Gastroesophageal sphincter (tissue), 4 donors: ENCODE measurements at regions not wholly inside any gene's neighbourhood (a gene's known extent, or its start where the extent isn't known, plus 50 kb on each side); places are given as distances from the start of the nearest gene placed in this dataset.

Source experiments
- ATAC-seq: fragments of 150-250 bp; one replicate; pipeline ENCODE4 v1.9.1; 2016; ENCODE audit warnings: mild to moderate bottlenecking, moderate library complexity
- H3K27ac ChIP-seq, 4 donors: fragments of 200-600 bp; sonication (generic) in 3 of 4; 1 replicate in 3 of 4; 2 replicates in 1 of 4; pipeline ENCODE4 v1.5.1; 2016 to 2019
- H3K27me3 ChIP-seq: fragments of 200-600 bp; sonication (generic); one replicate; pipeline ENCODE4 v1.5.1; 2019
- H3K36me3 ChIP-seq, 2 donors: fragments of 200-600 bp; sonication (generic); one replicate each; pipeline ENCODE4 v1.5.1; 2019; ENCODE audit warnings: control low read depth in 1 of 2
- H3K4me1 ChIP-seq, 3 donors: fragments of 200-600 bp; sonication (generic); 1 replicate in 2 of 3; 2 replicates in 1 of 3; pipeline ENCODE4 v1.5.1; 2016 to 2019; ENCODE audit warnings: control low read depth in 2 of 3
- H3K4me3 ChIP-seq, 2 donors: fragments of 200-600 bp; sonication (generic); one replicate each; pipeline ENCODE4 v1.5.1; 2019; ENCODE audit warnings: mild to moderate bottlenecking in 1 of 2, moderate library complexity in 1 of 2
- H3K9me3 ChIP-seq, 3 donors: fragments of 200-600 bp; sonication (generic); one replicate each; pipeline ENCODE4 v1.5.1; 2017 to 2019; ENCODE audit warnings: control low read depth in 2 of 3
- CTCF ChIP-seq, 4 experiments: fragments of 200-600 bp in 2 of 4; fragments of 450-650 bp in 2 of 4; sonication (generic) in 1 of 4; IDR thresholded peaks; one replicate each; pipeline ENCODE4 v1.5.1; 2017 to 2019; ENCODE audit warnings: antibody characterized with exemption in 4 of 4, mild to moderate bottlenecking in 2 of 4, moderate library complexity in 2 of 4
- EP300 ChIP-seq: sonication (generic); formaldehyde crosslinking; IDR thresholded peaks from one replicate; pipeline ENCODE4 v1.6.1; 2017; ENCODE audit warnings: antibody characterized with exemption, mild to moderate bottlenecking
- POLR2A ChIP-seq, 2 donors: fragments of 450-650 bp; IDR thresholded peaks; one replicate each; pipeline ENCODE4 v1.6.1; 2017; ENCODE audit warnings: antibody characterized with exemption in 2 of 2, mild to moderate bottlenecking in 2 of 2, moderate library complexity in 1 of 2
- POLR2AphosphoS5 ChIP-seq: sonication (generic); formaldehyde crosslinking; IDR thresholded peaks from one replicate; pipeline ENCODE4 v1.6.1; 2017; ENCODE audit warnings: antibody characterized with exemption
- WGBS, 2 donors: methylation state at CpG; one replicate each; pipeline ENCODE4 v1.1.5; 2018; ENCODE audit warnings: low coverage in 1 of 2; 5-methylcytosine and 5-hydroxymethylcytosine counted together

- Histone ChIP-seq H3K27me3 (peaks cover 5% of the 10 kb centered on the region), H3K4me1 (no peaks in the 10 kb centered on the region), H3K4me3 (no peak overlapping the region), H3K9me3 (no peaks in the 10 kb centered on the region), H3K36me3 (no peaks in the 10 kb centered on the region), H3K27ac (no peak overlapping the region)
- ATAC-seq: no peak
- no peak for TF ChIP-seq POLR2A (IDR thresholded peaks at IDR 0.05)
- no peak for TF ChIP-seq EP300
- TF ChIP-seq CTCF (IDR thresholded peaks at IDR 0.05): no peak
- TF ChIP-seq POLR2AphosphoS5: no peak
- WGBS, 2 donors: 90 to 94% methylated on average over 2 to 3 of the region's 5 CpGs
These were observed 82.3 kb downstream of the CD24 start for GRCh38 chr6:106892186-106892585.

- 81 to 92% methylated on average over 2 of the region's 2 CpGs for WGBS, 2 donors
- no peak overlapping the region for H3K4me3 ChIP-seq
- peaks cover 5% of the 10 kb centered on the region for H3K27me3 ChIP-seq
- no peaks in the 10 kb centered on the region for H3K36me3 ChIP-seq
- no peak overlapping the region for H3K27ac ChIP-seq
- no peaks in the 10 kb centered on the region for H3K4me1 ChIP-seq
- no peak for ATAC-seq
- no peaks in the 10 kb centered on the region for H3K9me3 ChIP-seq
- TF ChIP-seq CTCF (IDR thresholded peaks at IDR 0.05) (no peak), EP300 (no peak), POLR2AphosphoS5 (no peak), POLR2A (IDR thresholded peaks at IDR 0.05) (no peak)
These were observed 84.1 kb downstream of the CD24 start for GRCh38 chr6:106890447-106890846.

- no peak for ATAC-seq
- no peaks in the 10 kb centered on the region for H3K9me3 ChIP-seq
- peaks cover 5% of the 10 kb centered on the region for H3K27me3 ChIP-seq
- no peaks in the 10 kb centered on the region for H3K36me3 ChIP-seq
- WGBS, 2 donors: 45 to 63% methylated on average over 1 of the region's 1 CpG
- TF ChIP-seq EP300 (no peak), POLR2A (IDR thresholded peaks at IDR 0.05) (no peak), POLR2AphosphoS5 (no peak), CTCF (IDR thresholded peaks at IDR 0.05) (no peak)
- H3K27ac ChIP-seq: no peak overlapping the region
- no peak overlapping the region for H3K4me3 ChIP-seq
- no peaks in the 10 kb centered on the region for H3K4me1 ChIP-seq
These were observed 84.8 kb downstream of the CD24 start for GRCh38 chr6:106889692-106890091.

GRCh38 chr6:106886922-106887797, 87.4 kb downstream of the CD24 start:
- Histone ChIP-seq H3K27ac (no peak overlapping the region), H3K36me3 (no peaks in the 10 kb centered on the region), H3K4me1 (no peaks in the 10 kb centered on the region), H3K9me3 (no peaks in the 10 kb centered on the region), H3K4me3 (no peak overlapping the region), H3K27me3 (peaks cover 5% of the 10 kb centered on the region)
- 39 to 46% methylated on average over 8 of the region's 8 CpGs for WGBS, 2 donors
- ATAC-seq: no peak
- TF ChIP-seq POLR2AphosphoS5: no peak
- no peak for TF ChIP-seq CTCF (IDR thresholded peaks at IDR 0.05)
- no peak for TF ChIP-seq EP300
- no peak for TF ChIP-seq POLR2A (IDR thresholded peaks at IDR 0.05)
